ENCODE measurements at regions not wholly inside any gene's neighbourhood (a gene's known extent, or its start where the extent isn't known, plus 50 kb on each side); places are given as distances from the start of the nearest gene placed in this dataset.

DNA sequence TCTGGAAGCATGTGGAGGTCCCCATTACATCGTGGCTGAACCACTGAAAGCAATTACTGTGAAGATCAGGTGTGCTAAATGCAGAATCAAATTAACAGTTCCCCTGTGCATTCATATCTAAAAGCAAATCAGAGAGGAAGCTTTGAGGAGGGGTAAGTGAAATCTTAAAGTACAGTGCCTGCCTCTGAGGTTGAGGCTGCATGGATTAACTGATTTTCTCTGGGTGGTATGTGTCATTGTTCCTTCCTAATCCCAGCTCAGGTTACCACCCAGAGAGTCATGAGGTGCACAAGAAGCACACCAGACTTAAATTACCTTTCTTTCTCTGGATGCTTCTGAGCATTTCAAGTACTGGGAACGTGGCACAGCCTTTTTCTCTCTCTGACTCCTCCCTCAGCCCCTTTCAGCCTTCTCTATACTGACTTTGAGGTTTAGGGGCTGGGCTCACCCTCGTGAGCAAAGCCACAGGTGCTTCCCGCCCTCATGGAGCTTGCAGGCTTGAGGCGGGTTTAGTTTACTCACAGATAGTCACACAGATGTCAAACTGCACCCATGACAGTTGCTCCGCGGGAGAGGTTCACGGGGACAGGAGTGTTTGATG lies 237.6 kb upstream of the CRY1 start:
- TF ChIP-seq, protein P1, sequence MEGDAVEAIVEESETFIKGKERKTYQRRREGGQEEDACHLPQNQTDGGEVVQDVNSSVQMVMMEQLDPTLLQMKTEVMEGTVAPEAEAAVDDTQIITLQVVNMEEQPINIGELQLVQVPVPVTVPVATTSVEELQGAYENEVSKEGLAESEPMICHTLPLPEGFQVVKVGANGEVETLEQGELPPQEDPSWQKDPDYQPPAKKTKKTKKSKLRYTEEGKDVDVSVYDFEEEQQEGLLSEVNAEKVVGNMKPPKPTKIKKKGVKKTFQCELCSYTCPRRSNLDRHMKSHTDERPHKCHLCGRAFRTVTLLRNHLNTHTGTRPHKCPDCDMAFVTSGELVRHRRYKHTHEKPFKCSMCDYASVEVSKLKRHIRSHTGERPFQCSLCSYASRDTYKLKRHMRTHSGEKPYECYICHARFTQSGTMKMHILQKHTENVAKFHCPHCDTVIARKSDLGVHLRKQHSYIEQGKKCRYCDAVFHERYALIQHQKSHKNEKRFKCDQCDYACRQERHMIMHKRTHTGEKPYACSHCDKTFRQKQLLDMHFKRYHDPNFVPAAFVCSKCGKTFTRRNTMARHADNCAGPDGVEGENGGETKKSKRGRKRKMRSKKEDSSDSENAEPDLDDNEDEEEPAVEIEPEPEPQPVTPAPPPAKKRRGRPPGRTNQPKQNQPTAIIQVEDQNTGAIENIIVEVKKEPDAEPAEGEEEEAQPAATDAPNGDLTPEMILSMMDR (IDR thresholded peaks at IDR 0.05), result no peak
- no peak for TF ChIP-seq POLR2A (IDR thresholded peaks at IDR 0.05)

All from Peyer's patch (tissue), 4 donors.